ENCODE measurements at regions not wholly inside any gene's neighbourhood (a gene's known extent, or its start where the extent isn't known, plus 50 kb on each side); places are given as distances from the start of the nearest gene placed in this dataset.

DNA sequence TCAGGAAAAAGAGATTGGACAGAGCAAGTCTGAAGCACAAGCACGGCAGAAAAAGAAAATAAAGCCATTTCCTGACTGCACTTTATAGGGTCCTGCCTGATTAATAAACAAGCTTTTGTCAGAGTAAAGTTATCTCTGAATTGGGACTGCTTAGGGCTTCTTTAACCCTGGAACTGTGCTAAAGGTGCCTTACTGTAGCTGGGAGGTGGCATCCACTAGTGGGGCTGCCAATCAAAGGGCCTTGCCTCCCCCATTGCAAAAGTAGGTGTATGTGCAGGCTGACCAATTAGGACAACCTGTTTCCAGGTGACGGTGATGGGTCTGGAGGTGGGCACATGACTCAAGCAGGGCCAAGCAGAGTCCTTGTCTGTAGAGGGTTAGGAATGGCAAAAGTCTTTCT lies 57.4 kb upstream of the RAPH1 start:
- H3K36me3 ChIP-seq (ENCODE audit: control insufficient read depth, insufficient read depth, low read length), result no peaks in the 10 kb centered on the region
- H3K4me3 ChIP-seq (ENCODE audit: low read depth, low read length), result no peak overlapping the region
- H3K27me3 ChIP-seq (ENCODE audit: control insufficient read depth, insufficient read depth, low read length), result no peaks in the 10 kb centered on the region
- POLR2A ChIA-PET, result no interaction called here
- DNase-seq (ENCODE audit: low read depth), result no peak
- TF ChIP-seq, protein P1, sequence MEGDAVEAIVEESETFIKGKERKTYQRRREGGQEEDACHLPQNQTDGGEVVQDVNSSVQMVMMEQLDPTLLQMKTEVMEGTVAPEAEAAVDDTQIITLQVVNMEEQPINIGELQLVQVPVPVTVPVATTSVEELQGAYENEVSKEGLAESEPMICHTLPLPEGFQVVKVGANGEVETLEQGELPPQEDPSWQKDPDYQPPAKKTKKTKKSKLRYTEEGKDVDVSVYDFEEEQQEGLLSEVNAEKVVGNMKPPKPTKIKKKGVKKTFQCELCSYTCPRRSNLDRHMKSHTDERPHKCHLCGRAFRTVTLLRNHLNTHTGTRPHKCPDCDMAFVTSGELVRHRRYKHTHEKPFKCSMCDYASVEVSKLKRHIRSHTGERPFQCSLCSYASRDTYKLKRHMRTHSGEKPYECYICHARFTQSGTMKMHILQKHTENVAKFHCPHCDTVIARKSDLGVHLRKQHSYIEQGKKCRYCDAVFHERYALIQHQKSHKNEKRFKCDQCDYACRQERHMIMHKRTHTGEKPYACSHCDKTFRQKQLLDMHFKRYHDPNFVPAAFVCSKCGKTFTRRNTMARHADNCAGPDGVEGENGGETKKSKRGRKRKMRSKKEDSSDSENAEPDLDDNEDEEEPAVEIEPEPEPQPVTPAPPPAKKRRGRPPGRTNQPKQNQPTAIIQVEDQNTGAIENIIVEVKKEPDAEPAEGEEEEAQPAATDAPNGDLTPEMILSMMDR (IDR thresholded peaks at IDR 0.05; ENCODE audit: insufficient read depth, low read depth, low read length), result no peak
- CTCF ChIA-PET, result interaction anchor here (1.1 kb wide), 1 partner anchor 9 kb away, joined by 3 read pairs; no protein-coding TSS in a partner anchor

DNA sequence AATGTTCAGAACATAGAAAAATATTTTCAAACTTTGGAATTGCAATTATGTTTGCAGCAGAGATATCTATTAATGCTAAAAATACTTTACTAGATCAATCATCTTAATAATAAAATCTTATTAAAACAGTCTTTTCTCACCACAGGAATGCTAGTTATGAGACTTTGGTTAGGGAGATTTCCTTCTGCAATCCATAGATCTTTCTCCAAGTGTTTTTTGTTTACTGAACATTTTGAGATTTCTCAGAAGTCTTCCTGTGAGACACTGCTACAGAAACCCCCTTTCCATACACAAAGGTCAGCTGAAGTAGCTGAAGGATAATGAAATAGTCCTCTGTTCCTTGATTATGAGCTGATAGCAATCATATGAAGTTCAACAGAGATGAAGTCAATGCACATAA lies 59.4 kb upstream of the RAPH1 start:
- Histone ChIP-seq H3K27me3 (ENCODE audit: control insufficient read depth, insufficient read depth, low read length) (no peaks in the 10 kb centered on the region), H3K4me3 (ENCODE audit: low read depth, low read length) (no peak overlapping the region), H3K36me3 (ENCODE audit: control insufficient read depth, insufficient read depth, low read length) (no peaks in the 10 kb centered on the region)
- ChIA-PET POLR2A (no interaction called here), CTCF (interaction anchor here (0.7 kb wide), 2 partner anchors 11 to 199 kb away, joined by 3 read pairs; no protein-coding TSS in a partner anchor)
- TF ChIP-seq, protein P1 (IDR thresholded peaks at IDR 0.05; ENCODE audit: insufficient read depth, low read depth, low read length), result no peak
- peak; percentile 39 for DNase-seq (ENCODE audit: low read depth)

- no peak for DNase-seq (ENCODE audit: low read depth)
- POLR2A ChIA-PET, result no interaction called here
- TF ChIP-seq, protein P1 (IDR thresholded peaks at IDR 0.05; ENCODE audit: insufficient read depth, low read depth, low read length), result no peak
- CTCF ChIA-PET, result no interaction called here
- no peaks in the 10 kb centered on the region for H3K27me3 ChIP-seq (ENCODE audit: control insufficient read depth, insufficient read depth, low read length)
- H3K4me3 ChIP-seq (ENCODE audit: low read depth, low read length), result no peak overlapping the region
- H3K36me3 ChIP-seq (ENCODE audit: control insufficient read depth, insufficient read depth, low read length), result no peaks in the 10 kb centered on the region
These were observed 61.1 kb upstream of the RAPH1 start for GRCh38 chr2:203596183-203596582.

DNA sequence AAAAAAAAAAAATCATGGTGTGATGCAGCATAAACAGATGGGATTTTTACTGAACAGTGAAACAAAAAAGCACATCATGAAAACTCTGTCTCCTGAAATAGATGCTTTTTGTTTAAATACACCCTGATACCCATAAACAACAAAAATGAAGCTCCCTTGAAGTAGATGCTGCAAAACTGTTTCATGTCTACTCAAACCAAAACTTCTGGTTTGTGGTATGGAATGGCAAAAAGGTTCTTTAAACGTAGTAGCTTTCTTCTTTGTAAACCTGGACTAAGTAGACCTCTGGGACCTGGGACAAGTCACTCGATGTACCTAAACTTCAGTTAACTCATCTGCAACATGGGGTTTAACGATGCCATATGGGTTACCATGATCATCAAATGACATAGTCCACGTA lies 64.4 kb upstream of the RAPH1 start:
- ChIA-PET CTCF (interaction anchor here (1.8 kb wide), 1 partner anchor 14 kb away, joined by 3 read pairs; no protein-coding TSS in a partner anchor), POLR2A (no interaction called here)
- Histone ChIP-seq H3K4me3 (ENCODE audit: low read depth, low read length) (no peak overlapping the region), H3K36me3 (ENCODE audit: control insufficient read depth, insufficient read depth, low read length) (no peaks in the 10 kb centered on the region), H3K27me3 (ENCODE audit: control insufficient read depth, insufficient read depth, low read length) (no peaks in the 10 kb centered on the region)
- DNase-seq (ENCODE audit: low read depth), result no peak
- TF ChIP-seq, protein P1 (IDR thresholded peaks at IDR 0.05; ENCODE audit: insufficient read depth, low read depth, low read length), result no peak

GRCh38 chr2:203600286-203600685 lies 65.2 kb upstream of the RAPH1 start:
- Histone ChIP-seq H3K36me3 (ENCODE audit: control insufficient read depth, insufficient read depth, low read length) (no peaks in the 10 kb centered on the region), H3K4me3 (ENCODE audit: low read depth, low read length) (no peak overlapping the region), H3K27me3 (ENCODE audit: control insufficient read depth, insufficient read depth, low read length) (no peaks in the 10 kb centered on the region)
- ChIA-PET CTCF (interaction anchor here (1.1 to 1.8 kb wide), 2 partner anchors 9 to 13 kb away, joined by 3 read pairs; no protein-coding TSS in a partner anchor), POLR2A (no interaction called here)
- DNase-seq (ENCODE audit: low read depth), result no peak
- TF ChIP-seq, protein P1 (IDR thresholded peaks at IDR 0.05; ENCODE audit: insufficient read depth, low read depth, low read length), result no peak
